Esophagus squamous epithelium (tissue), 5 donors: ENCODE measurements at regions not wholly inside any gene's neighbourhood (a gene's known extent, or its start where the extent isn't known, plus 50 kb on each side); places are given as distances from the start of the nearest gene placed in this dataset.

ENCODE experiments used
- DNase-seq: peaks from one replicate; lab custom pipeline; 2025; lab: John Stamatoyannopoulos, UW
- H3K27ac ChIP-seq, 4 donors: fragments of 200-600 bp; sonication (generic); one replicate each; pipeline ENCODE4 v1.5.1; 2016 to 2019; ENCODE audit warnings: mild to moderate bottlenecking in 1 of 4
- H3K27me3 ChIP-seq, 4 donors: fragments of 200-600 bp; sonication (generic); 1 replicate in 3 of 4; 2 replicates in 1 of 4; pipeline versions ENCODE4 v1.5.1 to v1.6.0; 2017 to 2021; ENCODE audit warnings: antibody characterized with exemption in 1 of 4
- H3K36me3 ChIP-seq, 3 donors: fragments of 200-600 bp; sonication (generic); one replicate each; pipeline ENCODE4 v1.5.1; 2016 to 2019
- H3K4me1 ChIP-seq, 3 donors: fragments of 200-600 bp; sonication (generic); one replicate each; pipeline ENCODE4 v1.5.1; 2017 to 2019
- H3K4me3 ChIP-seq, 4 donors: fragments of 200-600 bp; sonication (generic); 1 replicate in 3 of 4; 2 replicates in 1 of 4; pipeline ENCODE4 v1.5.1; 2016 to 2019; ENCODE audit warnings: mild to moderate bottlenecking in 2 of 4, moderate library complexity in 1 of 4
- H3K9me3 ChIP-seq, 3 donors: fragments of 200-600 bp; sonication (generic); one replicate each; pipeline ENCODE4 v1.5.1; 2016 to 2019
- CTCF ChIP-seq, 6 experiments: fragments of 450-650 bp in 4 of 6; fragments of 200-600 bp in 2 of 6; sonication (generic) in 2 of 6; IDR thresholded peaks; one replicate each; pipeline ENCODE4 v1.5.1; 2016 to 2019; ENCODE audit warnings: antibody characterized with exemption in 6 of 6, mild to moderate bottlenecking in 4 of 6, moderate library complexity in 4 of 6
- POLR2A ChIP-seq, 4 donors: fragments of 450-650 bp; IDR thresholded peaks; one replicate each; pipeline ENCODE4 v1.6.1; 2017; ENCODE audit warnings: antibody characterized with exemption in 4 of 4, mild to moderate bottlenecking in 4 of 4, moderate library complexity in 3 of 4
- WGBS, 2 donors: methylation state at CpG; one replicate each; pipeline ENCODE4 v1.1.5; 2018; 5-methylcytosine and 5-hydroxymethylcytosine counted together
- intact Hi-C: fragments of 100-400 bp; cut with DNase I; formaldehyde crosslinking; loops from one replicate; pipeline ENCODE4 v1.15.0; 2022
- donor health status: DM: yes; HTN: yes; CAD: no.

- WGBS, 2 donors: 36 to 42% methylated on average over 1 of the region's 1 CpG
These were observed 389.9 kb upstream of the PTPRD start for GRCh38 chr9:11002705-11003104.

GRCh38 chr9:11003836-11004235 is 391.0 kb upstream of the PTPRD start:
- no peaks in the 10 kb centered on the region for H3K9me3 ChIP-seq
- H3K36me3 ChIP-seq: no peaks in the 10 kb centered on the region
- no peak for DNase-seq
- WGBS, 2 donors: 75 to 82% methylated on average over 4 of the region's 4 CpGs
- H3K27me3 ChIP-seq: no peaks in the 10 kb centered on the region
- no peak overlapping the region for H3K27ac ChIP-seq
- TF ChIP-seq CTCF (IDR thresholded peaks at IDR 0.05) (no peak), POLR2A (IDR thresholded peaks at IDR 0.05) (no peak)
- intact Hi-C loops: no loop called here
- H3K4me1 ChIP-seq: no peaks in the 10 kb centered on the region
- no peak overlapping the region for H3K4me3 ChIP-seq

More at GRCh38 chr9:11002705-11003104, 389.9 kb upstream of the PTPRD start:
- no peaks in the 10 kb centered on the region for H3K36me3 ChIP-seq
- DNase-seq: no peak
- H3K27ac ChIP-seq: no peak overlapping the region
- no peaks in the 10 kb centered on the region for H3K4me1 ChIP-seq
- no peaks in the 10 kb centered on the region for H3K27me3 ChIP-seq
- no peaks in the 10 kb centered on the region for H3K9me3 ChIP-seq
- no peak for TF ChIP-seq POLR2A (IDR thresholded peaks at IDR 0.05)
- no peak overlapping the region for H3K4me3 ChIP-seq
- intact Hi-C loops: no loop called here

GRCh38 chr9:11011696-11012095 is 398.9 kb upstream of the PTPRD start:
- WGBS, 2 donors: 83 to 100% methylated on average over 1 to 3 of the region's 7 CpGs
- Histone ChIP-seq H3K27me3 (no peaks in the 10 kb centered on the region), H3K36me3 (no peaks in the 10 kb centered on the region), H3K27ac (no peak overlapping the region), H3K9me3 (peaks cover 0 to 4% (median 0%) of the 10 kb centered on the region in 3 donors), H3K4me1 (no peaks in the 10 kb centered on the region), H3K4me3 (no peak overlapping the region)
- DNase-seq: no peak
- intact Hi-C loops: no loop called here
- TF ChIP-seq POLR2A (IDR thresholded peaks at IDR 0.05) (no peak), CTCF (IDR thresholded peaks at IDR 0.05) (no peak)

GRCh38 chr9:11016081-11016480 is 403.3 kb upstream of the PTPRD start:
- Histone ChIP-seq H3K27ac (no peak overlapping the region), H3K9me3 (peaks cover 0 to 4% (median 0%) of the 10 kb centered on the region in 3 donors), H3K36me3 (no peaks in the 10 kb centered on the region), H3K27me3 (no peaks in the 10 kb centered on the region), H3K4me3 (no peak overlapping the region), H3K4me1 (no peaks in the 10 kb centered on the region)
- TF ChIP-seq POLR2A (IDR thresholded peaks at IDR 0.05) (no peak), CTCF (IDR thresholded peaks at IDR 0.05) (no peak)
- DNase-seq: no peak
- 73% methylated on average over 2 of the region's 2 CpGs; no CpG with 5 or more reads in 1 of the 2 donors for WGBS, 2 donors
- intact Hi-C loops: no loop called here

- 29 to 43% methylated on average over 2 of the region's 2 CpGs for WGBS, 2 donors
- TF ChIP-seq CTCF (IDR thresholded peaks at IDR 0.05): no peak
- TF ChIP-seq POLR2A (IDR thresholded peaks at IDR 0.05): no peak
These were observed 410.4 kb upstream of the PTPRD start for GRCh38 chr9:11023201-11023600.

GRCh38 chr9:11025775-11026174 is 413.0 kb upstream of the PTPRD start:
- WGBS, 2 donors: 89 to 92% methylated on average over 2 of the region's 2 CpGs

More at GRCh38 chr9:11023201-11023600, 410.4 kb upstream of the PTPRD start:
- H3K4me3 ChIP-seq: no peak overlapping the region
- no peaks in the 10 kb centered on the region for H3K36me3 ChIP-seq
- H3K27ac ChIP-seq: no peak overlapping the region
- H3K4me1 ChIP-seq: no peaks in the 10 kb centered on the region
- H3K9me3 ChIP-seq: no peaks in the 10 kb centered on the region
- DNase-seq: no peak
- intact Hi-C loops: no loop called here
- no peaks in the 10 kb centered on the region for H3K27me3 ChIP-seq

More at GRCh38 chr9:11025775-11026174, 413.0 kb upstream of the PTPRD start:
- H3K36me3 ChIP-seq: no peaks in the 10 kb centered on the region
- H3K27me3 ChIP-seq: no peaks in the 10 kb centered on the region
- intact Hi-C loops: no loop called here
- H3K27ac ChIP-seq: no peak overlapping the region
- H3K4me3 ChIP-seq: no peak overlapping the region
- no peaks in the 10 kb centered on the region for H3K4me1 ChIP-seq
- no peaks in the 10 kb centered on the region for H3K9me3 ChIP-seq
- DNase-seq: no peak
- TF ChIP-seq CTCF (IDR thresholded peaks at IDR 0.05): no peak
- TF ChIP-seq POLR2A (IDR thresholded peaks at IDR 0.05): no peak
